ENCODE measurements at regions not wholly inside any gene's neighbourhood (a gene's known extent, or its start where the extent isn't known, plus 50 kb on each side); places are given as distances from the start of the nearest gene placed in this dataset.

GRCh38 chr18:75544496-75544895 is 117.0 kb upstream of the SMIM21 start:
- H3K27me3 ChIP-seq (ENCODE audit: low read length): no peaks in the 10 kb centered on the region
- no peak overlapping the region for H3K4me2 ChIP-seq (ENCODE audit: low read depth, low read length, poor library complexity, severe bottlenecking)

GRCh38 chr18:75544051-75544481 is 116.6 kb upstream of the SMIM21 start:
- no peak for TF ChIP-seq CTCF (IDR thresholded peaks at IDR 0.05; ENCODE audit: insufficient read depth, low read length, poor library complexity, severe bottlenecking)
- Histone ChIP-seq H3K9ac (ENCODE audit: low read length) (no peak overlapping the region), H3K36me3 (ENCODE audit: low read length) (no peaks in the 10 kb centered on the region), H3F3A (ENCODE audit: insufficient read depth) (no peaks in the 10 kb centered on the region), H3K27me3 (ENCODE audit: low read length) (no peaks in the 10 kb centered on the region), H3K27ac (ENCODE audit: low read depth, low read length) (no peak overlapping the region), H3K79me2 (ENCODE audit: insufficient read depth, low read length) (no peaks in the 10 kb centered on the region), H3K4me2 (ENCODE audit: low read depth, low read length, poor library complexity, severe bottlenecking) (no peak overlapping the region), H2AFZ (ENCODE audit: low read depth, low read length, severe bottlenecking) (no peak overlapping the region), H3K4me3 (ENCODE audit: insufficient read depth, low read length, poor library complexity, severe bottlenecking) (no peak overlapping the region), H3K9me2 (replicated peaks; ENCODE audit: insufficient read depth, low read length) (no peaks in the 10 kb centered on the region), H4K20me1 (ENCODE audit: low read depth, low read length) (no peaks in the 10 kb centered on the region), H3K9me3 (ENCODE audit: insufficient read depth, low read length) (no peaks in the 10 kb centered on the region)

More at GRCh38 chr18:75544496-75544895, 117.0 kb upstream of the SMIM21 start:
- no peaks in the 10 kb centered on the region for H3K79me2 ChIP-seq (ENCODE audit: insufficient read depth, low read length)
- no peaks in the 10 kb centered on the region for H3K9me3 ChIP-seq (ENCODE audit: insufficient read depth, low read length)
- no peak overlapping the region for H2AFZ ChIP-seq (ENCODE audit: low read depth, low read length, severe bottlenecking)
- H3K9ac ChIP-seq (ENCODE audit: low read length): no peak overlapping the region
- no peaks in the 10 kb centered on the region for H3K36me3 ChIP-seq (ENCODE audit: low read length)
- H3K27ac ChIP-seq (ENCODE audit: low read depth, low read length): no peak overlapping the region
- H3K9me2 ChIP-seq (replicated peaks; ENCODE audit: insufficient read depth, low read length): no peaks in the 10 kb centered on the region
- H4K20me1 ChIP-seq (ENCODE audit: low read depth, low read length): no peaks in the 10 kb centered on the region
- H3K4me3 ChIP-seq (ENCODE audit: insufficient read depth, low read length, poor library complexity, severe bottlenecking): no peak overlapping the region
- no peak for TF ChIP-seq EZH2phosphoT487 (conservative IDR thresholded peaks at IDR 0.05; ENCODE audit: low read length)
- no peak for TF ChIP-seq CTCF (IDR thresholded peaks at IDR 0.05; ENCODE audit: insufficient read depth, low read length, poor library complexity, severe bottlenecking)
- H3F3A ChIP-seq (ENCODE audit: insufficient read depth): no peaks in the 10 kb centered on the region

DNA sequence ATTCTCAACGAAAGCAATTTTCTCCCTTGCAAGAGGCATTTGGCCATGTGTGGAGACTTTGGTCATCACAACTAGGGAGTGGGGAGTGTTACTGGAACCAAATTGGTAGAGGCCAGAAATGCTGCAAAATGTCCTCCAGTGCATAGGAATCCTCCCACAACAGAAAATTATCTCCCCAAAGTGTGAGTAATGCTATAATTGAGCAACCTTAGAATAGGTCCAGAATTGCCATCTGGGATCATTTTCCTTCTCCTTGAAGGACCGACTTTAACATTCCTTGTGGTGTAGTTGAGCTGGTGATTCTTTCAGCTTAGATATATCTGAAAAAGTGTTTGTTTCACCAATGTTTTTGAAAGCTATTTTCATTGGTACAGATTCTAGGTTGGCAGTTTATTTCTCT is 111.2 kb upstream of the SMIM21 start:
- no peaks in the 10 kb centered on the region for H3K36me3 ChIP-seq (ENCODE audit: low read length)
- H3K4me3 ChIP-seq (ENCODE audit: insufficient read depth, low read length, poor library complexity, severe bottlenecking): no peak overlapping the region
- H3K9me2 ChIP-seq (replicated peaks; ENCODE audit: insufficient read depth, low read length): no peaks in the 10 kb centered on the region
- TF ChIP-seq CTCF (IDR thresholded peaks at IDR 0.05; ENCODE audit: insufficient read depth, low read length, poor library complexity, severe bottlenecking): no peak
- H3K4me2 ChIP-seq (ENCODE audit: low read depth, low read length, poor library complexity, severe bottlenecking): no peak overlapping the region
- H3K27ac ChIP-seq (ENCODE audit: low read depth, low read length): no peak overlapping the region
- no peaks in the 10 kb centered on the region for H3K9me3 ChIP-seq (ENCODE audit: insufficient read depth, low read length)
- no peaks in the 10 kb centered on the region for H3F3A ChIP-seq (ENCODE audit: insufficient read depth)
- H2AFZ ChIP-seq (ENCODE audit: low read depth, low read length, severe bottlenecking): no peak overlapping the region
- H4K20me1 ChIP-seq (ENCODE audit: low read depth, low read length): no peaks in the 10 kb centered on the region
- H3K79me2 ChIP-seq (ENCODE audit: insufficient read depth, low read length): no peaks in the 10 kb centered on the region
- H3K9ac ChIP-seq (ENCODE audit: low read length): no peak overlapping the region
- H3K27me3 ChIP-seq (ENCODE audit: low read length): 0 out of 2 replicates have a peak, but pooled peaks cover 3% of the 10 kb centered on the region

DNA sequence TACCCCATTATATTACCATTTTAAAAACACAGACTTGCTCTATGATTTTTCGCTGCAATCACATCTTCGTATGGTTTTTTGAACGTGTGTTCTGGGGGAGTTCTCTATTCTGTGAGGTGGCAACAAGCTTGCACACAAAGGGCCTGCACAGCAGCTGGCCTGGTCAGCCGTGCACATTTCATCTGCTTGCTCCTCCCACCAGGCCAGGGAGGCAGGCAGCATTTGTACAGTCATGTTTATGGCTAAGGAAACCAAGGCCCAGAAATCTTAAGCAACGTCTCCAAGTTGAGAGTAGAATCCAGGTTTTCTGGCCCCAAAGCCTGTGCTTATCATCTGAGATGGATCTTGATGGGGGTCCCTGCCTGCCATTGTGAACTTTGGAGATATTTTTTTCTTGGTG is 106.4 kb upstream of the SMIM21 start:
- no peaks in the 10 kb centered on the region for H3K9me3 ChIP-seq (ENCODE audit: insufficient read depth, low read length)
- TF ChIP-seq EZH2phosphoT487 (conservative IDR thresholded peaks at IDR 0.05; ENCODE audit: low read length) (no peak), CTCF (IDR thresholded peaks at IDR 0.05; ENCODE audit: insufficient read depth, low read length, poor library complexity, severe bottlenecking) (no peak)
- 0 out of 2 replicates have a peak, but pooled peaks cover 3% of the 10 kb centered on the region for H3K27me3 ChIP-seq (ENCODE audit: low read length)
- H2AFZ ChIP-seq (ENCODE audit: low read depth, low read length, severe bottlenecking): no peak overlapping the region
- H3K79me2 ChIP-seq (ENCODE audit: insufficient read depth, low read length): no peaks in the 10 kb centered on the region
- no peak overlapping the region for H3K4me2 ChIP-seq (ENCODE audit: low read depth, low read length, poor library complexity, severe bottlenecking)
- no peaks in the 10 kb centered on the region for H3K36me3 ChIP-seq (ENCODE audit: low read length)
- H3K4me3 ChIP-seq (ENCODE audit: insufficient read depth, low read length, poor library complexity, severe bottlenecking): no peak overlapping the region
- H3K9ac ChIP-seq (ENCODE audit: low read length): no peak overlapping the region
- no peak overlapping the region for H3K27ac ChIP-seq (ENCODE audit: low read depth, low read length)
- H3F3A ChIP-seq (ENCODE audit: insufficient read depth): no peaks in the 10 kb centered on the region
- no peaks in the 10 kb centered on the region for H4K20me1 ChIP-seq (ENCODE audit: low read depth, low read length)
- H3K9me2 ChIP-seq (replicated peaks; ENCODE audit: insufficient read depth, low read length): no peaks in the 10 kb centered on the region
